B cell (primary cell): ENCODE measurements at regions not wholly inside any gene's neighbourhood (a gene's known extent, or its start where the extent isn't known, plus 50 kb on each side); places are given as distances from the start of the nearest gene placed in this dataset.

ENCODE experiments used
- CTCF ChIP-seq: fragments of 200-600 bp; IDR thresholded peaks from one replicate; pipeline ENCODE4 v1.8.0; 2022; ENCODE audit warnings: antibody characterized with exemption, mild to moderate bottlenecking
- EZH2 ChIP-seq: IDR thresholded peaks from 2 replicates; pipeline ENCODE4 v1.6.1; 2012; ENCODE audit warnings: borderline replicate concordance, low read depth, mild to moderate bottlenecking, moderate library complexity, low read length; ENCODE audit not compliant: insufficient read depth, poor library complexity, severe bottlenecking

- TF ChIP-seq CTCF = no peak
- no peak for TF ChIP-seq EZH2
Observed at GRCh38 chr11:21944577-21944976, 248.3 kb upstream of the ANO5 start.
